Osteoblast (primary cell): ENCODE measurements at regions not wholly inside any gene's neighbourhood (a gene's known extent, or its start where the extent isn't known, plus 50 kb on each side); places are given as distances from the start of the nearest gene placed in this dataset.

Experiments used
- DNase-seq: peaks from one replicate; pipeline ENCODE4 v3.0.0; 2011; ENCODE audit warnings: low spot score, mixed read lengths; ENCODE audit not compliant: insufficient read length; ENCODE audit errors: missing footprints
- H2AFZ ChIP-seq: 2 replicates; pipeline ENCODE4 v1.6.0; 2011; ENCODE audit warnings: mild to moderate bottlenecking, low read length
- H3K27ac ChIP-seq: 2 replicates; pipeline ENCODE4 v1.5.1; 2011; ENCODE audit warnings: mild to moderate bottlenecking, low read depth, low read length, moderate library complexity
- H3K27me3 ChIP-seq: 2 replicates; pipeline ENCODE4 v1.6.0; 2012; ENCODE audit warnings: mild to moderate bottlenecking, control low read depth, inconsistent platforms, low read length, moderate library complexity; ENCODE audit not compliant: insufficient read depth
- H3K36me3 ChIP-seq: 2 replicates; pipeline ENCODE4 v1.5.1; 2011; ENCODE audit warnings: mild to moderate bottlenecking, low read length, control low read depth, moderate library complexity; ENCODE audit not compliant: insufficient read depth
- H3K4me1 ChIP-seq: 2 replicates; pipeline ENCODE4 v1.5.1; 2011; ENCODE audit warnings: mild to moderate bottlenecking, low read length, control low read depth, moderate library complexity; ENCODE audit not compliant: insufficient read depth
- H3K4me2 ChIP-seq: 2 replicates; pipeline ENCODE4 v1.6.0; 2011; ENCODE audit warnings: mild to moderate bottlenecking, low read length; ENCODE audit not compliant: insufficient read depth
- H3K4me3 ChIP-seq: fragments of 200-600 bp; sonication (generic); 3 replicates; pipeline ENCODE4 v1.5.1; 2012; ENCODE audit warnings: mild to moderate bottlenecking, low read length, inconsistent platforms; ENCODE audit not compliant: insufficient read depth
- H3K79me2 ChIP-seq: 2 replicates; pipeline ENCODE4 v1.6.0; 2012; ENCODE audit warnings: mild to moderate bottlenecking, low read length, control low read depth, inconsistent platforms; ENCODE audit not compliant: insufficient read depth
- H3K9me3 ChIP-seq: 2 replicates; pipeline ENCODE4 v1.5.1; 2011; ENCODE audit warnings: low read depth, low read length, control low read depth
- H4K20me1 ChIP-seq: 2 replicates; pipeline ENCODE4 v1.6.0; 2012; ENCODE audit warnings: mild to moderate bottlenecking, low read length, control low read depth; ENCODE audit not compliant: insufficient read depth
- TF ChIP-seq, protein P1 (sequence below): IDR thresholded peaks from 2 replicates; pipeline ENCODE4 v1.5.1; 2011; ENCODE audit warnings: mild to moderate bottlenecking, low read depth, low read length, moderate library complexity; ENCODE audit errors: extremely low read depth

DNA sequence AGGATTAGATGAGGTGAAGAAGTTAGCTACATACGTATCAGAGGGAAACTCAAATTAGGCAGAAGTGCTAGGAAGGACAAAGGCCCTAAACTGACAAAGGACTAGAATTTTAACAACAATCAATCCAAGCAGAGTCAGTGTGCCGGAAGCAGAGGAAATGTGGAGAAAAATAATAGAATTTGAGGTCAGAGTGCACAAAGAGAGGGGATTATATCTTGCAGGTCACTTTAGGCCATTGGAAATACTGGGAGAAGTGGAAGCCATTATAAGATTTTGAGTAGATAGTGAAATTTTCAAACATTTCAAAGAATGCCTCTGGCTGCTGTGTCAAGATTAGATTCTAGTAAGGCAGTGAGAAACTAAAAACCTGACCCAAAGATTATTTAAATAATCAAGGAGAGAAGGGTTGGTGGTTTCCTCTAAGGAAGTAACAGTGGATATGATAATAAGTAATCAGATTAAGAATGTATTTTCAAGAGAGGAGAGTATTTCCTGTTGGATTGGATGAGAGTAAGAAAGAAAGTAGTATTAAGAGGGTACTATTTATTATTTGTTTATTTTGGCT lies 889.2 kb upstream of the NCAM2 start:
- Histone ChIP-seq H3K27me3 (no peaks in the 10 kb centered on the region), H3K36me3 (no peaks in the 10 kb centered on the region), H3K9me3 (no peaks in the 10 kb centered on the region), H3K79me2 (no peaks in the 10 kb centered on the region), H3K4me1 (no peaks in the 10 kb centered on the region), H3K27ac (no peak overlapping the region), H3K4me3 (no peak overlapping the region), H2AFZ (no peak overlapping the region), H3K4me2 (no peak overlapping the region), H4K20me1 (no peaks in the 10 kb centered on the region)
- TF ChIP-seq, protein P1, sequence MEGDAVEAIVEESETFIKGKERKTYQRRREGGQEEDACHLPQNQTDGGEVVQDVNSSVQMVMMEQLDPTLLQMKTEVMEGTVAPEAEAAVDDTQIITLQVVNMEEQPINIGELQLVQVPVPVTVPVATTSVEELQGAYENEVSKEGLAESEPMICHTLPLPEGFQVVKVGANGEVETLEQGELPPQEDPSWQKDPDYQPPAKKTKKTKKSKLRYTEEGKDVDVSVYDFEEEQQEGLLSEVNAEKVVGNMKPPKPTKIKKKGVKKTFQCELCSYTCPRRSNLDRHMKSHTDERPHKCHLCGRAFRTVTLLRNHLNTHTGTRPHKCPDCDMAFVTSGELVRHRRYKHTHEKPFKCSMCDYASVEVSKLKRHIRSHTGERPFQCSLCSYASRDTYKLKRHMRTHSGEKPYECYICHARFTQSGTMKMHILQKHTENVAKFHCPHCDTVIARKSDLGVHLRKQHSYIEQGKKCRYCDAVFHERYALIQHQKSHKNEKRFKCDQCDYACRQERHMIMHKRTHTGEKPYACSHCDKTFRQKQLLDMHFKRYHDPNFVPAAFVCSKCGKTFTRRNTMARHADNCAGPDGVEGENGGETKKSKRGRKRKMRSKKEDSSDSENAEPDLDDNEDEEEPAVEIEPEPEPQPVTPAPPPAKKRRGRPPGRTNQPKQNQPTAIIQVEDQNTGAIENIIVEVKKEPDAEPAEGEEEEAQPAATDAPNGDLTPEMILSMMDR: no peak
- DNase-seq: no peak

DNA sequence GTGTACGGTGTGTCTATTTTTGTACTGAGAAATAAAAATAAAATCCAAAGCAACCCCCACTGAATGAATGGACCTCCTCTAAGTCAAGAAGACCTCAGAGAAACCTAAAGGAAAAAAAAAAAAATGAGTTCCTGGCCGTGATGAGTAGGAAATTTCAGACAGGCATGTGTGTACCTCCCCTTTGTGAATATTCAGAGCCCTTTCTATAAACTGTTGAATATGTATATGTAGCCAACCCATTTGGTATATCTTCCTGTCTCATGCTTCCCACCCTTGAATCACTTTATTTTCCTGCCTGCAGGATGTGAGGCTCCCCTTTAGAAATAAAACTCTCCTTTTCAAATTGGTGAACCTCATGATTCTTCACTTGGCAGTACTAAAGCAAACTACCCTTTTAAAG lies 887.8 kb upstream of the NCAM2 start:
- H3K27ac ChIP-seq: no peak overlapping the region
- H3K9me3 ChIP-seq: no peaks in the 10 kb centered on the region
- TF ChIP-seq, protein P1: no peak

DNA sequence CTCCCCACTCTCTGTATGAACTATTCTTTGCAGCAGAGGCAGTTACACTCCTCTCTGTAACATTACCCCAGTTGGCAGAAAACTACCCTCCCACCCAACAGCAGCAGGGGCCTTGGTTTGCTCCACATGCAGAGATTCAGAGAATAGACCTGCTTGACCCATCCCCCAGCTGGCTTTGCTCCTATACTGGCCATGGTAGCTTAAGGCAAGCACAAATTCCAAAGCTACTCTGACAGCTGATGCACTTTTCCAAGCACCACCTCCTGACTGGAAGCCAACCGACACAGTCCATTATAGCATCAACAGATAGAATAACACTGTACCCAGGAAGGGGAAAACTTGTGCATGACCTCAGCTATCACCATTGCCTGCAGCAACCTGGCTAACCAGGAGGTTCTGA lies 846.5 kb upstream of the NCAM2 start:
- H3K36me3 ChIP-seq: no peaks in the 10 kb centered on the region
- H3K27ac ChIP-seq: no peak overlapping the region
- H3K4me2 ChIP-seq: no peak overlapping the region
- no peaks in the 10 kb centered on the region for H3K27me3 ChIP-seq
- no peaks in the 10 kb centered on the region for H3K79me2 ChIP-seq
- no peak overlapping the region for H2AFZ ChIP-seq
- no peaks in the 10 kb centered on the region for H3K4me1 ChIP-seq
- no peaks in the 10 kb centered on the region for H4K20me1 ChIP-seq
- no peak overlapping the region for H3K4me3 ChIP-seq
- DNase-seq: no peak
- peaks cover 6% of the 10 kb centered on the region for H3K9me3 ChIP-seq
- TF ChIP-seq, protein P1: no peak

More for the DNA sequence above, 887.8 kb upstream of the NCAM2 start:
- no peak overlapping the region for H3K4me2 ChIP-seq
- no peaks in the 10 kb centered on the region for H3K79me2 ChIP-seq
- no peaks in the 10 kb centered on the region for H4K20me1 ChIP-seq
- H3K27me3 ChIP-seq: no peaks in the 10 kb centered on the region
- H3K4me3 ChIP-seq: no peak overlapping the region
- no peak overlapping the region for H2AFZ ChIP-seq
- no peaks in the 10 kb centered on the region for H3K36me3 ChIP-seq
- DNase-seq: no peak
- no peaks in the 10 kb centered on the region for H3K4me1 ChIP-seq

DNA sequence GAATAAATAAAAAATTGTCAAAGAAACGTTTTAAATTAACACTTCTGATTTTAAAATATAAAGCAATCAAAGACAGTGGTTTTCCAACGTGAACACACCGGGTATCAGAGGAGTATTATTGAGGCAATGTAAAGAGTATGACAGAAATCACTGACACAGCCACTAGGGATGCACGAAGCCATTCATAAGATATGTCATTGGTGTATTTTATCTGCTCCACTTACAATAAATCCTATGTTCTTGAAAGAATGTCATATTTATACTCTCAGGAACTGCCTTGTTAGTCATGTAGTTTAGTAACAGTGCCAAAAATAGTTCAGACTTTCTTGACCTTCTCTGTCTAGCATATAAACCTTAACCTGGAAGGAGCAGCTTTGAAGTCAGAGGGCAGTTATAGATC lies 835.0 kb upstream of the NCAM2 start:
- TF ChIP-seq, protein P1: no peak
- Histone ChIP-seq H3K27ac (no peak overlapping the region), H3K4me1 (no peaks in the 10 kb centered on the region)

More for the DNA sequence above, 835.0 kb upstream of the NCAM2 start:
- Histone ChIP-seq H3K4me3 (no peak overlapping the region), H3K9me3 (peaks cover 4% of the 10 kb centered on the region), H3K4me2 (no peak overlapping the region), H2AFZ (no peak overlapping the region), H3K36me3 (no peaks in the 10 kb centered on the region), H3K79me2 (no peaks in the 10 kb centered on the region), H4K20me1 (no peaks in the 10 kb centered on the region), H3K27me3 (no peaks in the 10 kb centered on the region)
- DNase-seq: no peak
